Endothelial cell of umbilical vein (primary cell): ENCODE measurements at regions not wholly inside any gene's neighbourhood (a gene's known extent, or its start where the extent isn't known, plus 50 kb on each side); places are given as distances from the start of the nearest gene placed in this dataset.

Experiments
- BruUV-seq: library from RNA; stranded (reverse); fragments of 400-500 nt; replicated peaks from 2 replicates; lab custom pipeline; 2021; lab: Mats Ljungman, UMichigan
- CTCF ChIA-PET: fragments of 300-600, 350-600 bp; sonication (Branson Sonifier 250); formaldehyde crosslinking; loops from one replicate; lab custom pipeline; 2021; ENCODE audit warnings: antibody characterized with exemption, inconsistent platforms; lab: Charles Lee
- POLR2A ChIA-PET: fragments of 300-600, 350-600 bp; sonication (Branson Sonifier 250); formaldehyde crosslinking; loops from one replicate; lab custom pipeline; 2021; ENCODE audit warnings: antibody characterized with exemption, inconsistent platforms; lab: Charles Lee
- DNase-seq: peaks from one replicate; pipeline ENCODE4 v3.0.0-alpha.2; 2011; ENCODE audit warnings: low read depth, low spot score
- FAIRE-seq: peaks from 2 replicates; lab custom pipeline; 2011; peaks lifted over from hg19 to GRCh38; lab: Jason Lieb, UNC
- H2AFZ ChIP-seq: 2 replicates; pipeline ENCODE4 v1.6.0; 2012; ENCODE audit warnings: low read depth, low read length, control low read depth, inconsistent platforms
- H3K27ac ChIP-seq: 2 replicates; pipeline ENCODE4 v1.5.1; 2011; ENCODE audit warnings: low read depth, mild to moderate bottlenecking, control low read depth, low read length, moderate library complexity; ENCODE audit not compliant: insufficient read depth
- H3K27me3 ChIP-seq, 2 experiments: 2 replicates each; pipeline versions ENCODE4 v1.6.0 to v1.6.1; 2011; ENCODE audit warnings: low read length in 2 of 2, mixed read lengths in 1 of 2; ENCODE audit not compliant: control insufficient read depth in 2 of 2, insufficient read depth in 2 of 2
- H3K36me3 ChIP-seq, 2 experiments: 2 replicates in 1 of 2; 3 replicates in 1 of 2; pipeline ENCODE4 v1.5.1; 2011; ENCODE audit warnings: low read length in 2 of 2, mild to moderate bottlenecking in 1 of 2, moderate library complexity in 1 of 2; ENCODE audit not compliant: control insufficient read depth in 2 of 2, insufficient read depth in 2 of 2; ENCODE audit errors: extremely low read depth in 1 of 2
- H3K4me1 ChIP-seq: 3 replicates; pipeline ENCODE4 v1.5.1; 2011; ENCODE audit warnings: mild to moderate bottlenecking, low read length; ENCODE audit not compliant: control insufficient read depth, insufficient read depth; ENCODE audit errors: extremely low read depth
- H3K4me2 ChIP-seq: 2 replicates; pipeline ENCODE4 v1.6.1; 2011; ENCODE audit warnings: low read length, control low read depth, mixed read lengths; ENCODE audit not compliant: insufficient read depth
- H3K4me3 ChIP-seq, 3 experiments: fragments of 200-600 bp in 1 of 3; sonication (generic), shearing (Covaris generic) in 1 of 3; replicated peaks in 1 of 3; 2 replicates each; pipeline ENCODE4 v1.5.1; 2011 to 2016; ENCODE audit warnings: control low read depth in 3 of 3, low read length in 3 of 3, mild to moderate bottlenecking in 2 of 3, inconsistent platforms in 1 of 3, low read depth in 1 of 3, moderate library complexity in 1 of 3; ENCODE audit not compliant: insufficient read depth in 1 of 3
- H3K79me2 ChIP-seq: 2 replicates; pipeline ENCODE4 v1.6.0; 2012; ENCODE audit warnings: low read length, inconsistent platforms; ENCODE audit not compliant: control insufficient read depth, insufficient read depth
- H3K9ac ChIP-seq: replicated peaks from 2 replicates; pipeline ENCODE3; 2011; ENCODE audit warnings: low read length, control low read depth; ENCODE audit not compliant: insufficient read depth; ENCODE audit errors: extremely low read depth
- H3K9me1 ChIP-seq: replicated peaks from 3 replicates; pipeline ENCODE4 v1.6.0; 2011; ENCODE audit warnings: mild to moderate bottlenecking, low read length; ENCODE audit not compliant: control insufficient read depth, insufficient read depth; ENCODE audit errors: extremely low read depth
- H3K9me3 ChIP-seq: replicated peaks from 2 replicates; pipeline ENCODE4 v1.5.1; 2012; ENCODE audit warnings: low read length, inconsistent platforms; ENCODE audit not compliant: control insufficient read depth, insufficient read depth
- H4K20me1 ChIP-seq: replicated peaks from 2 replicates; pipeline ENCODE3; 2011; ENCODE audit warnings: mild to moderate bottlenecking, low read length; ENCODE audit not compliant: control insufficient read depth, insufficient read depth; ENCODE audit errors: extremely low read depth
- CTCF ChIP-seq, 2 donors: IDR thresholded peaks; 1 replicate in 1 of 2; 2 replicates in 1 of 2; pipeline ENCODE4 v1.5.1; 2011; ENCODE audit warnings: low read length in 2 of 2, mild to moderate bottlenecking in 2 of 2, moderate library complexity in 2 of 2, control low read depth in 1 of 2, inconsistent platforms in 1 of 2, low read depth in 1 of 2; ENCODE audit not compliant: insufficient read depth in 1 of 2; ENCODE audit errors: extremely low read depth in 1 of 2
- EZH2 ChIP-seq: IDR thresholded peaks from 2 replicates; pipeline ENCODE4 v1.6.1; 2012; ENCODE audit warnings: borderline replicate concordance, low read depth, mild to moderate bottlenecking, moderate library complexity, low read length, inconsistent platforms; ENCODE audit not compliant: severe bottlenecking
- FOS ChIP-seq: IDR thresholded peaks from 2 replicates; pipeline ENCODE4 v1.6.1; 2011; ENCODE audit warnings: mild to moderate bottlenecking, low read length, moderate library complexity, borderline replicate concordance; ENCODE audit not compliant: insufficient read depth
- GATA2 ChIP-seq: IDR thresholded peaks from 2 replicates; pipeline ENCODE4 v1.7.0; 2011; ENCODE audit warnings: low read depth, mild to moderate bottlenecking, moderate library complexity, mixed read lengths, low read length; ENCODE audit not compliant: insufficient read length, insufficient read depth
- JUN ChIP-seq: IDR thresholded peaks from 2 replicates; pipeline ENCODE4 v1.6.1; 2011; ENCODE audit warnings: borderline replicate concordance, low read depth; ENCODE audit not compliant: insufficient read length, insufficient read depth
- MAX ChIP-seq: IDR thresholded peaks from 2 replicates; pipeline ENCODE4 v1.6.1; 2011; ENCODE audit not compliant: insufficient read depth, insufficient read length
- MYC ChIP-seq: IDR thresholded peaks from one replicate; pipeline ENCODE4 v1.6.1; 2011; ENCODE audit warnings: mild to moderate bottlenecking, low read depth, low read length
- POLR2A ChIP-seq: IDR thresholded peaks from 2 replicates; pipeline ENCODE4 v1.6.1; 2012; ENCODE audit warnings: low read depth, mild to moderate bottlenecking, control low read depth, low read length
- POLR2AphosphoS5 ChIP-seq: IDR thresholded peaks from 2 replicates; pipeline ENCODE4 v1.6.1; 2012; ENCODE audit warnings: low read depth, mild to moderate bottlenecking, control low read depth, low read length, moderate library complexity; ENCODE audit not compliant: insufficient read depth
- dilution Hi-C: fragments of 300-500 bp; cut with MboI; formaldehyde crosslinking; loops from one replicate; pipeline ENCODE4 v1.15.0; 2019; ENCODE audit warnings: low sequenced_read_pairs; ENCODE audit not compliant: extremely low pct_ligation_motif_present
- intact Hi-C: fragments of 100-400 bp; cut with micrococcal nuclease; formaldehyde crosslinking; loops from one replicate; pipeline ENCODE4 v1.10.0; 2022

- BruUV-seq, result no TSS peak
- Histone ChIP-seq H3K9ac (no peak overlapping the region), H3K4me2 (no peak overlapping the region), H2AFZ (no peak overlapping the region), H3K27ac (no peak overlapping the region), H3K9me1 (no peaks in the 10 kb centered on the region), H3K27me3 (no peaks in the 10 kb centered on the region), H4K20me1 (no peaks in the 10 kb centered on the region), H3K4me1 (no peaks in the 10 kb centered on the region), H3K36me3 (no peaks in the 10 kb centered on the region), H3K79me2 (no peaks in the 10 kb centered on the region), H3K4me3 (no peak overlapping the region), H3K9me3 (no peaks in the 10 kb centered on the region)
- intact Hi-C loops, result loop anchor here (10.0 kb wide), 1 partner anchor 604 kb away; no protein-coding TSS in a partner anchor
- POLR2A ChIA-PET, result no interaction called here
- TF ChIP-seq JUN, result no peak
- no peak for TF ChIP-seq POLR2A
- TF ChIP-seq MYC, result no peak
- TF ChIP-seq FOS, result no peak
- no peak for TF ChIP-seq MAX
- no peak for TF ChIP-seq GATA2
- no peak for TF ChIP-seq EZH2
- no peak for TF ChIP-seq CTCF (IDR thresholded peaks at IDR 0.05; ENCODE audit: extremely low read depth in 1 of 2, insufficient read depth in 1 of 2, low read depth in 1 of 2, low read length in 2 of 2)
- no peak for TF ChIP-seq POLR2AphosphoS5
- CTCF ChIA-PET, result no interaction called here
- dilution Hi-C loops, result no loop called here
- FAIRE-seq (no peak), DNase-seq (no peak)
Measured at GRCh38 chr4:11158971-11159370, 269.7 kb downstream of the HS3ST1 start.
